Brain microvascular endothelial cell (primary cell): ENCODE measurements at regions not wholly inside any gene's neighbourhood (a gene's known extent, or its start where the extent isn't known, plus 50 kb on each side); places are given as distances from the start of the nearest gene placed in this dataset.

Experiments
- DNase-seq: peaks from one replicate; pipeline ENCODE4 v3.0.0-alpha.2; 2020
- H3K27ac ChIP-seq: fragments of 250-450 bp; sonication (Bioruptor Pico); 2 replicates; pipeline ENCODE4 v1.5.1; 2020; ENCODE audit warnings: mild to moderate bottlenecking, moderate library complexity
- H3K27me3 ChIP-seq: fragments of 250-450 bp; sonication (Bioruptor Pico); replicated peaks from 2 replicates; pipeline ENCODE4 v1.5.1; 2020; ENCODE audit warnings: mild to moderate bottlenecking
- H3K36me3 ChIP-seq: fragments of 250-450 bp; sonication (Bioruptor Pico); replicated peaks from 2 replicates; pipeline ENCODE4 v1.5.1; 2020; ENCODE audit warnings: mild to moderate bottlenecking
- H3K4me3 ChIP-seq: 2 replicates; pipeline ENCODE4 v1.5.1; 2011; ENCODE audit warnings: low read depth, mild to moderate bottlenecking, control low read depth, low read length, moderate library complexity
- CTCF ChIP-seq: IDR thresholded peaks from 2 replicates; pipeline ENCODE4 v1.5.1; 2011; ENCODE audit warnings: low read depth, mild to moderate bottlenecking, moderate library complexity, low read length, control low read depth, inconsistent platforms; ENCODE audit errors: missing control alignments
- in situ Hi-C: cut with HindIII; loops from 2 replicates; pipeline ENCODE4 v1.10.0; 2017; ENCODE audit warnings: low sequenced_read_pairs, low pct_ligation_motif_present

DNA sequence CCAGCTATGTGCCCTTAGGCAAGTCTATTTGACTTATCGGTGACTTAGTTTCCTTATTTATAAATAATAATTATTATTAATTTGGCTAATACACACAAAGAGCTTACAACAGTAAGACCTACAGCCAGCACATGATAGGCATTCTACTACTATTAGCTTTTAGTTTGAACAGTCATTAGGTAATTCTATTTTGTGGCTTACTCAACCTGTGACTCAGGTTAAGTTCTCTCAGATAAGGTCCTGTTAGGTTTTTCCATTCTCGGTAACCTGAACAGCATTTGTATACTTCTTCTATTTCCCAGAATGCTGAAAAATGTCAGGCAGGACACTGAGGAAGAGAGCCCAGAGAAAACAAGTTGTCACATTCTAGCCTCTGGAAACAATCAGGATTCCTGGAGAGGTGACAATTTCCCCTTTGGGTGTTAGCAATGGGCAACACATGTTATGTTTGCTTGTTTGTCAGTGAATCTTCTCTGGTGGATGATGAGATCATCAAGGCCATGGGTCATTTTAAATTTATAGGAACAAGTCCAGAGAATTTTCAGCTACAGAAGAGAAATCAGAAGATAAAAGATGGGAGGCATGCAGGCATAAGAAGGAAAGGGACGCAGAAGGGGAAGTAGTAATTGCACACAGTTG is 2144.7 kb downstream of the PCDH7 start:
- Histone ChIP-seq H3K27ac (no peak overlapping the region), H3K27me3 (no peaks in the 10 kb centered on the region), H3K36me3 (no peaks in the 10 kb centered on the region), H3K4me3 (no peak overlapping the region)
- DNase-seq = no peak
- in situ Hi-C loops = no loop called here
- no peak for TF ChIP-seq CTCF

DNA sequence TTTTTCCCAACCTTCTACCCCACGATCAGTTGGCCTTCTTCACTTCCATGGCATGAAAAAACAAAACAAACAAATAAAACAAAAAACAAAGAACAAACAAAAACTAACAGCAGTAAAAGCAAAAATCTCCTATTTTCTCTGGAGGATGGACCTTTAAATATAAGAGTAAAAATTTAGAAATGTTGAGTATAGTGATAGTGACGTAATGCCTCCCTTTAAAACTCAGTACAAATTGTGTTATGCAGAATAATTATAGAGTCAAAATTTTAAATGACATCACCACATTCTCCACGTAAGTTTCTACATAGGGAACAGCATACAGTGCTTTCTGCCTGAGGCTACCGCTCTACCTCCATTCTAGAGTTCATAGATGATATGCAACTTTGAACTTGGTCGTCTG is 2156.4 kb downstream of the PCDH7 start:
- no peak overlapping the region for H3K4me3 ChIP-seq
- in situ Hi-C loops = no loop called here
- no peak for TF ChIP-seq CTCF
- no peak for DNase-seq
- H3K27ac ChIP-seq = no peak overlapping the region
- H3K27me3 ChIP-seq = no peaks in the 10 kb centered on the region
- H3K36me3 ChIP-seq = no peaks in the 10 kb centered on the region

- no peak for DNase-seq
- in situ Hi-C loops = no loop called here
- no peak for TF ChIP-seq CTCF
- Histone ChIP-seq H3K36me3 (no peaks in the 10 kb centered on the region), H3K27me3 (no peaks in the 10 kb centered on the region), H3K4me3 (no peak overlapping the region), H3K27ac (no peak overlapping the region)
These were observed 2159.7 kb downstream of the PCDH7 start for GRCh38 chr4:32879913-32880312.

DNA sequence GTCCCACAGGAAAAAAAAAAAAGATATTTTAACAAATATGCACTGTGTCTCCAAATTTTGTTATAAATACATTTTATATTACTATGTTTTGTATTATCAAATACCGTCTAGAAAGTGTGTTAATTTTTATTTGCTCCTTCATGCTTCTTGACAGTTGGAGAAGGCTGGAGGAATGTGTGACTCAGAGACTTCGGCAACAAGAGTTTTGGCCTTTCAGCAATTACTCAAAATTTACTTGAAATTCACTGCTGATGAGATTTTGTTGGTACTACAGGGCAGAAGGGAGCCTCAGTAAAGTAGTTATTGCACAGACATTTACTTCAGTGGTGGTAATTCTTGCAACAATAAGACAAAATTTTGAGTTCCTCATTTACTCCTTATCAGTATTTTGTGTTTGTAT is 2164.0 kb downstream of the PCDH7 start:
- no peak overlapping the region for H3K4me3 ChIP-seq
- H3K27ac ChIP-seq = no peak overlapping the region
- TF ChIP-seq CTCF = no peak
- no peak for DNase-seq
- no peaks in the 10 kb centered on the region for H3K27me3 ChIP-seq
- no peaks in the 10 kb centered on the region for H3K36me3 ChIP-seq
- in situ Hi-C loops = no loop called here

DNA sequence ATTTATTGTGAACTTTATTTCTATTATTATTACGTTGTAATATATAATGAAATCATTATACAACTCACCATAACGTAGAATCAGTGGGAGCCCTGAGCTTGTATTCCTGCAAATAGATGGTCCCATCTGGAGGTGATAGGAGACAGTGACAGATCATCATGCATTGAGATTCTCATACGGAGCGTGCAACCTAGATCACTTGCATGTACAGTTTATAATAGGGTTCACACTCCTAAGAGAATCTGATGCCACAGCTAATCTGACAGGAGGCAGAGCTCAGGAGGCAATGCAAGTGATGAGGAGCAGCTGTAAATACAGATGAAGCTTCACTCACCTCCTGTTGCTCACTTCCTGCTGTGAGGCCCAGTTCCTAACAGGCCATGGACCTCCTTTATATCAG is 2170.2 kb downstream of the PCDH7 start:
- Histone ChIP-seq H3K27ac (no peak overlapping the region), H3K36me3 (no peaks in the 10 kb centered on the region), H3K4me3 (no peak overlapping the region), H3K27me3 (no peaks in the 10 kb centered on the region)
- no peak for TF ChIP-seq CTCF
- no peak for DNase-seq
- in situ Hi-C loops = no loop called here

GRCh38 chr4:32909053-32909452 is 2188.9 kb downstream of the PCDH7 start:
- H3K27ac ChIP-seq = no peak overlapping the region
- no peak overlapping the region for H3K4me3 ChIP-seq
- no peaks in the 10 kb centered on the region for H3K36me3 ChIP-seq
- H3K27me3 ChIP-seq = no peaks in the 10 kb centered on the region
- in situ Hi-C loops = no loop called here
- TF ChIP-seq CTCF = no peak
- DNase-seq = no peak
